CD14-positive monocyte (primary cell): ENCODE measurements at regions not wholly inside any gene's neighbourhood (a gene's known extent, or its start where the extent isn't known, plus 50 kb on each side); places are given as distances from the start of the nearest gene placed in this dataset.

ENCODE experiments used
- DNase-seq, 3 donors: peaks; one replicate each; pipeline ENCODE4 v3.0.0-alpha.2; 2011 to 2022
- H2AFZ ChIP-seq: 2 replicates; pipeline ENCODE4 v1.6.0; 2012; ENCODE audit warnings: mild to moderate bottlenecking, low read depth, low read length, inconsistent platforms; ENCODE audit not compliant: insufficient read depth, poor library complexity, severe bottlenecking
- H3K27ac ChIP-seq, 2 donors: 1 replicate in 1 of 2; 2 replicates in 1 of 2; pipeline ENCODE4 v1.5.1; 2012 to 2013; ENCODE audit warnings: low read length in 2 of 2, control low read depth in 1 of 2, inconsistent platforms in 1 of 2, low read depth in 1 of 2, mild to moderate bottlenecking in 1 of 2
- H3K27me3 ChIP-seq, 2 donors: one replicate each; pipeline versions ENCODE4 v1.6.0 to v1.6.1; 2011 to 2013; ENCODE audit warnings: low read length in 2 of 2; ENCODE audit not compliant: control insufficient read depth in 2 of 2, insufficient read depth in 2 of 2
- H3K36me3 ChIP-seq, 2 donors: replicated peaks in 1 of 2; 1 replicate in 1 of 2; 2 replicates in 1 of 2; pipeline versions ENCODE4 v1.5.1 to v1.6.1; 2012 to 2013; ENCODE audit warnings: low read length in 2 of 2, control low read depth in 1 of 2, inconsistent platforms in 1 of 2, mild to moderate bottlenecking in 1 of 2; ENCODE audit not compliant: insufficient read depth in 2 of 2, control insufficient read depth in 1 of 2
- H3K4me1 ChIP-seq, 2 donors: 1 replicate in 1 of 2; 2 replicates in 1 of 2; pipeline versions ENCODE4 v1.5.1 to v1.6.1; 2012 to 2013; ENCODE audit warnings: low read length in 2 of 2, control low read depth in 1 of 2, inconsistent platforms in 1 of 2, mild to moderate bottlenecking in 1 of 2, moderate library complexity in 1 of 2; ENCODE audit not compliant: insufficient read depth in 2 of 2, control insufficient read depth in 1 of 2
- H3K4me2 ChIP-seq: replicated peaks from 2 replicates; pipeline ENCODE3; 2012; ENCODE audit warnings: low read length, moderate library complexity, mild to moderate bottlenecking; ENCODE audit not compliant: poor library complexity, severe bottlenecking; ENCODE audit errors: extremely low read depth
- H3K4me3 ChIP-seq, 3 experiments: fragments of 200-600 bp in 1 of 3; sonication (generic) in 1 of 3; replicated peaks in 1 of 3; 1 replicate in 2 of 3; 2 replicates in 1 of 3; pipeline ENCODE4 v1.5.1; 2011 to 2013; ENCODE audit warnings: low read length in 3 of 3, mild to moderate bottlenecking in 3 of 3, control low read depth in 2 of 3, low read depth in 2 of 3, inconsistent platforms in 1 of 3, moderate library complexity in 1 of 3
- H3K79me2 ChIP-seq: 2 replicates; pipeline ENCODE4 v1.6.0; 2012; ENCODE audit warnings: mild to moderate bottlenecking, control low read depth, inconsistent platforms, low read length, moderate library complexity; ENCODE audit not compliant: insufficient read depth
- H3K9ac ChIP-seq: 2 replicates; pipeline ENCODE4 v1.6.0; 2017; ENCODE audit warnings: low read length, mild to moderate bottlenecking; ENCODE audit not compliant: insufficient read depth, poor library complexity, severe bottlenecking
- H3K9me3 ChIP-seq, 2 donors: replicated peaks in 1 of 2; 1 replicate in 1 of 2; 2 replicates in 1 of 2; pipeline versions ENCODE4 v1.5.1 to v1.6.1; 2012 to 2013; ENCODE audit warnings: low read length in 2 of 2, control low read depth in 1 of 2; ENCODE audit not compliant: control insufficient read depth in 1 of 2, insufficient read depth in 1 of 2
- H4K20me1 ChIP-seq: 2 replicates; pipeline ENCODE4 v1.6.0; 2012; ENCODE audit warnings: mild to moderate bottlenecking, low read length, control low read depth, moderate library complexity; ENCODE audit not compliant: insufficient read depth
- H3K27ac Mint-ChIP-seq, 7 donors: one replicate each; pipeline ENCODE4 v1.8.0; 2020; ENCODE audit warnings: mild to moderate bottlenecking in 7 of 7, mixed read lengths in 7 of 7, moderate library complexity in 6 of 7, inconsistent platforms in 2 of 7
- H3K27me3 Mint-ChIP-seq, 3 donors: one replicate each; pipeline ENCODE4 v1.8.0; 2021 to 2022; ENCODE audit warnings: low read depth in 3 of 3, mild to moderate bottlenecking in 3 of 3, mixed read lengths in 3 of 3, moderate library complexity in 3 of 3, inconsistent platforms in 1 of 3
- H3K36me3 Mint-ChIP-seq, 2 donors: one replicate each; pipeline ENCODE4 v1.8.0; 2020; ENCODE audit warnings: mixed read lengths in 2 of 2, inconsistent platforms in 1 of 2, mild to moderate bottlenecking in 1 of 2
- H3K4me1 Mint-ChIP-seq: one replicate; pipeline ENCODE4 v1.8.0; 2020; ENCODE audit warnings: mild to moderate bottlenecking, mixed read lengths
- H3K4me3 Mint-ChIP-seq, 2 donors: one replicate each; pipeline ENCODE4 v1.8.0; 2020; ENCODE audit warnings: mild to moderate bottlenecking in 2 of 2, mixed read lengths in 2 of 2, moderate library complexity in 1 of 2
- H3K9me3 Mint-ChIP-seq, 7 donors: one replicate each; pipeline ENCODE4 v1.8.0; 2020 to 2022; ENCODE audit warnings: mixed read lengths in 7 of 7, mild to moderate bottlenecking in 6 of 7, moderate library complexity in 6 of 7, inconsistent platforms in 2 of 7
- CTCF ChIP-seq: fragments of 200-600 bp; IDR thresholded peaks from one replicate; pipeline ENCODE4 v1.8.0; 2022; ENCODE audit warnings: antibody characterized with exemption, mild to moderate bottlenecking
- WGBS: methylation state at CpG from one replicate; pipeline ENCODE4 v1.1.5; 2013; ENCODE audit warnings: missing lambda C conversion rate; ENCODE audit not compliant: insufficient coverage; 5-methylcytosine and 5-hydroxymethylcytosine counted together
- intact Hi-C, 2 donors: fragments of 100-400 bp; cut with micrococcal nuclease; formaldehyde crosslinking; loops; one replicate each; pipeline versions ENCODE4 v1.15.0 to v1.15.1; 2023

DNA sequence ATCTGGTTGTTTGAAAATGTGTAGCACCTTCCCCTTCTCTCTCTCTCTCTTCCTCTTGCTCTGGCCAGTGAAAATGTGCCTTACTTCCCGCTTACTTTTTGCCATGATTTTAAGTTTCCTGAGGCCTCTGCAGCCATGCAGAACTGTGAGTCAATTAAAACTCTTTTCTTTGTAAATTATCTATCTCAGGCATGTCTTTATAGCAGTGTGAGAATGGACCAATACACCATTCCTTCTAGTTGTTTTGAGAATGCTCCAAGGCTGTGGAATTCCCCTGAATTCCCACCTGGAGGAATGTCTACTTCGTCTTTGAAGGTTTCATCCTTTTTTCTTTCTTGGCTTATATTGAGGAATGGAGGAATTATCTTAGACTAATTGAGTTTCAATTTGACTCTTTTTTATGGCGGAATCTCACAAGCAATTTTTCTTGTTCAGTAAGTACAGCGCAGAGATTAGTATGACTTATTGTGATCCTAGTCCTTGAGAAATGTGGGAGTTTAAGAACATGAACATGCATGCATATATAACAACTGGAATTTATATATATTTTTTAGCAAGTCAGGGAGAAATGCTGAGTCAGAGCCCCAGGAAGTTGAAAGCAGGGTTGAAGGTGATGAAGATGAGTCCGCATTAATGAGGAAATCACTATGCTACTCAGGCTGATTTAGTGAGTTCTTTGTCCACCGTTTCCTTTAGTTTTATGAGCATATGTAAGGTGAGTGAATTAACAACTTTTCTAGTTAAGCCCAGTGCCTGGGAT is 488.1 kb upstream of the ADAMTS16 start:
- H3K36me3 Mint-ChIP-seq: no peaks in the 10 kb centered on the region
- no peak for DNase-seq
- Histone ChIP-seq H3K79me2 (no peaks in the 10 kb centered on the region), H3K9me3 (peaks cover 0 to 13% of the 10 kb centered on the region in 2 donors), H3K4me1 (no peaks in the 10 kb centered on the region), H3K27ac (no peak overlapping the region), H3K36me3 (no peaks in the 10 kb centered on the region), H3K9ac (no peak overlapping the region), H2AFZ (no peak overlapping the region), H4K20me1 (no peaks in the 10 kb centered on the region), H3K4me2 (no peak overlapping the region), H3K4me3 (no peak overlapping the region), H3K27me3 (no peaks in the 10 kb centered on the region)
- H3K9me3 Mint-ChIP-seq: peaks cover 0 to 10% (median 3%) of the 10 kb centered on the region in 7 donors
- TF ChIP-seq CTCF: no peak
- peaks cover 0 to 1% (median 0%) of the 10 kb centered on the region in 3 donors for H3K27me3 Mint-ChIP-seq
- intact Hi-C loops: no loop called here
- H3K27ac Mint-ChIP-seq: no peak overlapping the region
- WGBS: 89% methylated on average over 1 of the region's 6 CpGs
- H3K4me3 Mint-ChIP-seq: no peak overlapping the region
- H3K4me1 Mint-ChIP-seq: no peaks in the 10 kb centered on the region

DNA sequence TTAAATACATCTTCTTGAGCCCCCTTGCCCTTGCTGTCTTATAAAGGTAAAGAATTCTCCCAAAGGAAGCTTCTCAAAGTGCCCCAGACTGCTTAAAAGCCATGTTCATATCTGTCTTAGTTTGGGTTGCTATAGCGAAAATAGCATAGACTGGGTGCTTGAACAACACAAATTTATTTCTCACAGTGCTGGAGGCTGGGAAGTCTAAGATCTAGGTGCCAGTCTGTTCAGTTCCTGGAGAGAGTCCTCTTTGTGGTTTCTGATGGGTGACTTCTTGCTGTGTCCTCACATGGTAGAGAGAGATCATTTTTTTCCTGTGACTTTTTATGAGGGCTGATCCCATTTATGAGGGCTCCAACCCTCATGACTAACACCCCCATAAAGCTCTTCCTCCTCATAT is 486.7 kb upstream of the ADAMTS16 start:
- Histone ChIP-seq H2AFZ (no peak overlapping the region), H3K9ac (no peak overlapping the region), H3K4me3 (no peak overlapping the region), H3K9me3 (peaks cover under 1 to 20% of the 10 kb centered on the region in 2 donors), H3K4me1 (no peaks in the 10 kb centered on the region), H3K4me2 (no peak overlapping the region), H4K20me1 (no peaks in the 10 kb centered on the region), H3K27ac (no peak overlapping the region), H3K79me2 (no peaks in the 10 kb centered on the region), H3K27me3 (no peaks in the 10 kb centered on the region), H3K36me3 (no peaks in the 10 kb centered on the region)
- no peak for DNase-seq
- Mint-ChIP-seq H3K9me3 (peaks cover 0 to 13% (median 5%) of the 10 kb centered on the region in 7 donors), H3K36me3 (no peaks in the 10 kb centered on the region), H3K27me3 (peaks cover 0 to 1% (median 0%) of the 10 kb centered on the region in 3 donors), H3K4me1 (no peaks in the 10 kb centered on the region), H3K27ac (no peak overlapping the region), H3K4me3 (no peak overlapping the region)
- intact Hi-C loops: no loop called here
- WGBS: 60% methylated on average over 1 of the region's 1 CpG
- TF ChIP-seq CTCF: no peak
